ENCODE measurements at regions not wholly inside any gene's neighbourhood (a gene's known extent, or its start where the extent isn't known, plus 50 kb on each side); places are given as distances from the start of the nearest gene placed in this dataset.

- Mint-ChIP-seq H3K9me3 (ENCODE audit: low read depth, unreplicated experiment) (no peaks in the 10 kb centered on the region), H3K36me3 (ENCODE audit: insufficient read depth, unreplicated experiment) (no peaks in the 10 kb centered on the region), H3K27ac (ENCODE audit: unreplicated experiment) (peak overlapping the region; percentile 2), H3K27me3 (ENCODE audit: unreplicated experiment) (peaks cover 91% of the 10 kb centered on the region), H3K4me1 (ENCODE audit: low read depth, unreplicated experiment) (peaks cover 10% of the 10 kb centered on the region), H3K4me3 (ENCODE audit: low read depth, unreplicated experiment) (peak overlapping the region; percentile 61)
- DNase-seq, result no peak
- BruUV-seq (replicated peaks), result no TSS peak
- TF ChIP-seq CTCF (IDR thresholded peaks at IDR 0.05; ENCODE audit: unreplicated experiment), result no peak
- CTCF ChIA-PET, result interaction anchor here (0.6 to 0.7 kb wide), 2 partner anchors 14 to 121 kb away, joined by 4 read pairs; no protein-coding TSS in a partner anchor
- intact Hi-C loops (cut with micrococcal nuclease; ENCODE audit: unreplicated experiment), result no loop called here
Measured at GRCh38 chr6:41470029-41470330, 76.2 kb upstream of the FOXP4 start.

- intact Hi-C loops (cut with micrococcal nuclease; ENCODE audit: unreplicated experiment), result no loop called here
- Mint-ChIP-seq H3K27me3 (ENCODE audit: unreplicated experiment) (peaks cover 91% of the 10 kb centered on the region), H3K27ac (ENCODE audit: unreplicated experiment) (no peak overlapping the region), H3K36me3 (ENCODE audit: insufficient read depth, unreplicated experiment) (no peaks in the 10 kb centered on the region), H3K9me3 (ENCODE audit: low read depth, unreplicated experiment) (no peaks in the 10 kb centered on the region), H3K4me3 (ENCODE audit: low read depth, unreplicated experiment) (peak overlapping the region; percentile 61), H3K4me1 (ENCODE audit: low read depth, unreplicated experiment) (peaks cover 10% of the 10 kb centered on the region)
- CTCF ChIA-PET, result interaction anchor here (0.7 kb wide), 2 partner anchors 14 to 122 kb away, joined by 3 to 4 read pairs; no protein-coding TSS in a partner anchor
- no peak for TF ChIP-seq CTCF (IDR thresholded peaks at IDR 0.05; ENCODE audit: unreplicated experiment)
- peak; percentile 60 for DNase-seq
- BruUV-seq (replicated peaks), result no TSS peak
Measured at GRCh38 chr6:41470331-41471063, 75.7 kb upstream of the FOXP4 start.

- no TSS peak for BruUV-seq (replicated peaks)
Measured at GRCh38 chr6:41471064-41471895, 74.9 kb upstream of the FOXP4 start.

More at GRCh38 chr6:41471064-41471895, 74.9 kb upstream of the FOXP4 start:
- Mint-ChIP-seq H3K36me3 (ENCODE audit: insufficient read depth, unreplicated experiment) (no peaks in the 10 kb centered on the region), H3K27me3 (ENCODE audit: unreplicated experiment) (peaks cover 91% of the 10 kb centered on the region), H3K4me1 (ENCODE audit: low read depth, unreplicated experiment) (peaks cover 10% of the 10 kb centered on the region), H3K27ac (ENCODE audit: unreplicated experiment) (no peak overlapping the region), H3K4me3 (ENCODE audit: low read depth, unreplicated experiment) (peak overlapping the region; percentile 61), H3K9me3 (ENCODE audit: low read depth, unreplicated experiment) (no peaks in the 10 kb centered on the region)
- intact Hi-C loops (cut with micrococcal nuclease; ENCODE audit: unreplicated experiment), result no loop called here
- CTCF ChIA-PET, result interaction anchor here (0.7 kb wide), 1 partner anchor 121 kb away, joined by 3 read pairs; no protein-coding TSS in a partner anchor
- no peak for DNase-seq
- no peak for TF ChIP-seq CTCF (IDR thresholded peaks at IDR 0.05; ENCODE audit: unreplicated experiment)

Measured in Calu3 (cell line).